ENCODE measurements at regions not wholly inside any gene's neighbourhood (a gene's known extent, or its start where the extent isn't known, plus 50 kb on each side); places are given as distances from the start of the nearest gene placed in this dataset.

GRCh38 chrX:84933956-84934556, 69.6 kb upstream of the APOOL start (continued):
- no peak for TF ChIP-seq CDX4 (CRISPR knock-in tag; IDR thresholded peaks at IDR 0.05; ENCODE audit: borderline replicate concordance)
- no peak for TF ChIP-seq ZNF425 (CRISPR knock-in tag; conservative IDR thresholded peaks at IDR 0.05)
- no peak for TF ChIP-seq E2F4 (CRISPR knock-in tag; IDR thresholded peaks at IDR 0.05; ENCODE audit: borderline replicate concordance, low read depth)
